ENCODE measurements at regions not wholly inside any gene's neighbourhood (a gene's known extent, or its start where the extent isn't known, plus 50 kb on each side); places are given as distances from the start of the nearest gene placed in this dataset.
A peak's percentile ranks its signal among the peaks of the same experiment; 100 is the strongest.

GRCh38 chr5:6321078-6321477 is 57.3 kb downstream of the MED10 start:
- peak in 1 of 2 experiments; percentile 50 for DNase-seq
- no peak for TF ChIP-seq POLR2A (IDR thresholded peaks at IDR 0.05; ENCODE audit: low read length)
- TF ChIP-seq GATA1 (IDR thresholded peaks at IDR 0.05; ENCODE audit: low read depth, low read length): no peak

- no peak for TF ChIP-seq POLR2A (IDR thresholded peaks at IDR 0.05; ENCODE audit: low read length)
- no peak for TF ChIP-seq GATA1 (IDR thresholded peaks at IDR 0.05; ENCODE audit: low read depth, low read length)
- no peak for DNase-seq
These were observed 59.2 kb downstream of the MED10 start for GRCh38 chr5:6319116-6319515.

GRCh38 chr5:6317116-6317798 is 61.1 kb downstream of the MED10 start:
- DNase-seq: no peak
- TF ChIP-seq POLR2A (IDR thresholded peaks at IDR 0.05; ENCODE audit: low read length) (no peak), GATA1 (IDR thresholded peaks at IDR 0.05; ENCODE audit: low read depth, low read length) (no peak)

- DNase-seq: no peak
- no peak for TF ChIP-seq POLR2A (IDR thresholded peaks at IDR 0.05; ENCODE audit: low read length)
- TF ChIP-seq GATA1 (IDR thresholded peaks at IDR 0.05; ENCODE audit: low read depth, low read length): no peak
These were observed 62.8 kb downstream of the MED10 start for GRCh38 chr5:6315580-6315979.

- TF ChIP-seq GATA1 (IDR thresholded peaks at IDR 0.05; ENCODE audit: low read depth, low read length) (no peak), POLR2A (IDR thresholded peaks at IDR 0.05; ENCODE audit: low read length) (no peak)
- no peak for DNase-seq
These were observed 66.5 kb downstream of the MED10 start for GRCh38 chr5:6311568-6312501.

GRCh38 chr5:6309949-6310348 is 68.4 kb downstream of the MED10 start:
- TF ChIP-seq POLR2A (IDR thresholded peaks at IDR 0.05; ENCODE audit: low read length): no peak
- no peak for TF ChIP-seq GATA1 (IDR thresholded peaks at IDR 0.05; ENCODE audit: low read depth, low read length)
- DNase-seq: no peak

DNA sequence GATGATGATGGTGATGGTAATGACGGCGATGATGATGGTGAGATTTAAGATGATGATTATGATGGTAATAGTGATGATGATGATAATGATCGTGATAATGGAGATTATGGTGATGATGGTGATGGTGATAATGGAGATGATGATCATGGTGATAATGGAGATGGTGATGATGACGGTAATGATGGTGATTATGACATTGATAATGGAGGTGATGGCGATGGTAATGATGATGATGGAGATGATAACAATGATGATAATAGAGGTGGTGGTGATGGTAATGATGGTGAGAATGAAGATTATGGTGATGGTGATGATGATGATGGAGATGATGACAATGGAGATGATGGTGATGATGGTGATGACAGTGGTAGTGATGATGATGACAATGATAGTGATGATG is 69.7 kb downstream of the MED10 start:
- DNase-seq: no peak
- TF ChIP-seq GATA1 (IDR thresholded peaks at IDR 0.05; ENCODE audit: low read depth, low read length) (no peak), POLR2A (IDR thresholded peaks at IDR 0.05; ENCODE audit: low read length) (no peak)

DNA sequence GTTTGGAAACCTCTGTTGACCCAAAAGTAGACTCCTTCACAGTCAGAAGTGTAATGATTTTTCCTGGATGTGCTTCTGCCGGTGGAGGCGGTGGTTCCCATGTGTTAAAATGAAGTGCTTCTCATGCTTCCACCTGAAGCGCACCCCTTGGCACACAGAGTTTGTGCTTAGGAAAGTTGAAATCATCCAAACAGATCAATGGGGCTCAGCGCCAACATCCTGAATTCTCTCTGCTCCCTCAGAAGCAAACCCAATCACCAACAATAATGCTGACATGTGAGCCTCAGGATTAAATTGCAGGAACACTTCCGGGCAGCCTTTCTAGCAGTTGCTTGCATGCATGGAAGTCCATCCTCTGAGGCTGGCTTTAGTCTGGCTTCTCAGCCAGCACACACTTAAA is 71.0 kb downstream of the MED10 start:
- no peak for DNase-seq
- no peak for TF ChIP-seq POLR2A (IDR thresholded peaks at IDR 0.05; ENCODE audit: low read length)
- no peak for TF ChIP-seq GATA1 (IDR thresholded peaks at IDR 0.05; ENCODE audit: low read depth, low read length)

DNA sequence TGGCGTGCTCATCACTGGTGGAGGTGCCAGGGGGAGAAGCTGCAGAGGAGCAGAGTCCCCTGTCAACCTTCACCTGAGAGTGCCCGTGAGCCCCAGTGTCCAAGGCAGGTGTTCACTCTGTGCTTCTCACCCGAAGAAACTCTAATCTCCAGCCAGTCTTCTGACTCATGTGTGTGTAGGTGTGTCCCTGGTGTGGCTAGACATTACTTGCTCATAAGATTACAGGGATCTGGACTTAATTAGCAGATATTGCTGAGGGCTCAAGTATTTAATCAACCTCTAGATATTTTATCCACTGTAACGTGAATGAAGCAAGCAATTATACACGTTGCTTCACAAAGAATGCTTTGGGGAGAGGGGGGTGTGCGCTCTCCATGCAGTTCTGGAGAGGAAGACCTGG is 72.5 kb downstream of the MED10 start:
- DNase-seq: no peak

GRCh38 chr5:6302684-6303083 is 75.7 kb downstream of the MED10 start:
- no peak for DNase-seq
- TF ChIP-seq POLR2A (IDR thresholded peaks at IDR 0.05; ENCODE audit: low read length) (no peak), GATA1 (IDR thresholded peaks at IDR 0.05; ENCODE audit: low read depth, low read length) (no peak)

More for the DNA sequence above, 72.5 kb downstream of the MED10 start:
- no peak for TF ChIP-seq POLR2A (IDR thresholded peaks at IDR 0.05; ENCODE audit: low read length)
- TF ChIP-seq GATA1 (IDR thresholded peaks at IDR 0.05; ENCODE audit: low read depth, low read length): no peak

- DNase-seq: no peak
- TF ChIP-seq GATA1 (IDR thresholded peaks at IDR 0.05; ENCODE audit: low read depth, low read length): no peak
- TF ChIP-seq POLR2A (IDR thresholded peaks at IDR 0.05; ENCODE audit: low read length): no peak
These were observed 76.3 kb downstream of the MED10 start for GRCh38 chr5:6302075-6302474.

- DNase-seq: no peak
- no peak for TF ChIP-seq POLR2A (IDR thresholded peaks at IDR 0.05; ENCODE audit: low read length)
- TF ChIP-seq GATA1 (IDR thresholded peaks at IDR 0.05; ENCODE audit: low read depth, low read length): no peak
These were observed 81.8 kb downstream of the MED10 start for GRCh38 chr5:6296524-6296923.

DNA sequence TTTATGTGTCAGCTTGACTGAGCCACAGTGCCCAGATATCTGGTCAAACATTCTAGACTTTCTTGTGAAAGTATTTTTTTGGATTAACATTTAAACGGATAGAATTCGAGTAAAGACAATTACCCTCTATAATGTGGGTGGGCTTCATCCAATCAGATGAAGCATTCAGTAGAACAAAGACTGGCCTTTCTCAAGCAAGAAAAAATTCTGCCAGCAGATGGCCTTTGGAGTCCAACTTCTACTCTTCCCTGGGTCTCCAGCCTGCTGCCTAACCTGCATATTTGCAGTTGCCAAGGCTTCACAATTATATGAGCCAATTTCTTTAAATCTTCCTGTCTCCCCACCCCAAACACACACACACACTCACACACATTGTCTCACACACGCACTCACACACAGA is 86.4 kb downstream of the MED10 start:
- DNase-seq: peak; percentile 2 to 19
- TF ChIP-seq GATA1 (IDR thresholded peaks at IDR 0.05; ENCODE audit: low read depth, low read length) (no peak), POLR2A (IDR thresholded peaks at IDR 0.05; ENCODE audit: low read length) (no peak)

DNA sequence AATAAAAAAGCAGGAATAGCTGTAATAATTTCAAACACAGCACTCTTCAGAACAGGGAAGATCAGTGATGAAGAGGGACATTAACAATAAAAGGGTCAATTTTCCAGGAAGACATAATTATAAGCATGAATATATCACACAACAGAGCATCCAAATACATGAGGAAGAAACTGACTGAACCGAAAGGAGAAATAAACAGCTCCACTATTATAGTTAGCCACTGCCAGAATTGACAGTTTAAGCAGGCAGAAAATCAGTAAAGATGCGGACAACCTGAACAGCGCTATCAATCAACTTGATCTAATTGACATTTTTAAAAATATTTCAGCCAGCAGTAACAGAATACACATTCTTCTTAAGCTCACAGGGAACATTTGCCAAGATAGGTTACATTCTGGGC is 89.1 kb downstream of the MED10 start:
- TF ChIP-seq GATA1 (IDR thresholded peaks at IDR 0.05; ENCODE audit: low read depth, low read length) (no peak), POLR2A (IDR thresholded peaks at IDR 0.05; ENCODE audit: low read length) (no peak)
- DNase-seq: no peak

Data from erythroblast (primary cell).